ENCODE measurements at regions not wholly inside any gene's neighbourhood (a gene's known extent, or its start where the extent isn't known, plus 50 kb on each side); places are given as distances from the start of the nearest gene placed in this dataset.

GRCh38 chr11:15748132-15748531 is 608.2 kb downstream of the SOX6 start:
- H3K79me2 ChIP-seq (ENCODE audit: insufficient read depth, low read length): no peaks in the 10 kb centered on the region
- FAIRE-seq (no peak), ATAC-seq (no peak), DNase-seq (ENCODE audit: low spot score) (no peak)
- H3K9me3 ChIP-seq (ENCODE audit: low read length): no peaks in the 10 kb centered on the region
- CTCF ChIA-PET (ENCODE audit: low intra/inter-chr PET ratio, low total read pairs): no interaction called here
- H3K4me2 ChIP-seq (ENCODE audit: low read depth, low read length): no peak overlapping the region
- no peaks in the 10 kb centered on the region for H3K36me3 ChIP-seq (replicated peaks in 1 of 2; ENCODE audit: control insufficient read depth in 1 of 2, insufficient read depth in 2 of 2, low read length in 2 of 2)
- POLR2A ChIA-PET: no interaction called here
- in situ Hi-C loops (cut with HindIII; ENCODE audit: extremely low pct_ligation_motif_present, low pct_unique_long_range_greater_than_20kb): no loop called here
- H4K20me1 ChIP-seq (ENCODE audit: insufficient read depth, low read length): no peaks in the 10 kb centered on the region
- H3K27ac ChIP-seq (ENCODE audit: extremely low read length, insufficient read depth, low read length): no peak overlapping the region
- no peak overlapping the region for H2AFZ ChIP-seq (ENCODE audit: low read length)
- H3K27me3 ChIP-seq (ENCODE audit: control insufficient read depth in 1 of 2, insufficient read depth in 2 of 2, low read length in 2 of 2): no peaks in the 10 kb centered on the region
- no peak overlapping the region for H3K4me3 ChIP-seq (replicated peaks in 1 of 3; ENCODE audit: insufficient read depth in 1 of 3, low read depth in 2 of 3, low read length in 3 of 3)
- TF ChIP-seq NFYB (CRISPR knock-in tag; IDR thresholded peaks at IDR 0.05) (no peak), REPIN1 (CRISPR knock-in tag; IDR thresholded peaks at IDR 0.05; ENCODE audit: borderline replicate concordance, low read depth) (no peak), NR2C2 (CRISPR knock-in tag; IDR thresholded peaks at IDR 0.05; ENCODE audit: borderline replicate concordance) (no peak), ZNF441 (CRISPR knock-in tag; IDR thresholded peaks at IDR 0.05; ENCODE audit: borderline replicate concordance) (no peak)
- no peaks in the 10 kb centered on the region for H3K4me1 ChIP-seq (ENCODE audit: insufficient read depth, low read length)
- intact Hi-C loops (cut with micrococcal nuclease; ENCODE audit: unreplicated experiment): no loop called here
- no peak overlapping the region for H3K9ac ChIP-seq (ENCODE audit: insufficient read depth, low read depth, low read length)
- no TSS peak for BruUV-seq (replicated peaks)

GRCh38 chr11:15748741-15749140 is 607.6 kb downstream of the SOX6 start:
- Histone ChIP-seq H3K4me3 (replicated peaks in 1 of 3; ENCODE audit: insufficient read depth in 1 of 3, low read depth in 2 of 3, low read length in 3 of 3) (no peak overlapping the region), H3K79me2 (ENCODE audit: insufficient read depth, low read length) (no peaks in the 10 kb centered on the region), H3K27ac (ENCODE audit: extremely low read length, insufficient read depth, low read length) (no peak overlapping the region), H3K4me2 (ENCODE audit: low read depth, low read length) (no peak overlapping the region), H3K36me3 (replicated peaks in 1 of 2; ENCODE audit: control insufficient read depth in 1 of 2, insufficient read depth in 2 of 2, low read length in 2 of 2) (no peaks in the 10 kb centered on the region), H4K20me1 (ENCODE audit: insufficient read depth, low read length) (no peaks in the 10 kb centered on the region), H3K4me1 (ENCODE audit: insufficient read depth, low read length) (no peaks in the 10 kb centered on the region), H2AFZ (ENCODE audit: low read length) (no peak overlapping the region), H3K9me3 (ENCODE audit: low read length) (no peaks in the 10 kb centered on the region), H3K9ac (ENCODE audit: insufficient read depth, low read depth, low read length) (no peak overlapping the region), H3K27me3 (ENCODE audit: control insufficient read depth in 1 of 2, insufficient read depth in 2 of 2, low read length in 2 of 2) (no peaks in the 10 kb centered on the region)
- 1% methylated on average over 2 of the region's 2 CpGs for WGBS (ENCODE audit: low lambda C conversion rate)
- FAIRE-seq (no peak), ATAC-seq (no peak), DNase-seq (ENCODE audit: low spot score) (no peak)
- intact Hi-C loops (cut with micrococcal nuclease; ENCODE audit: unreplicated experiment): no loop called here
- in situ Hi-C loops (cut with HindIII; ENCODE audit: extremely low pct_ligation_motif_present, low pct_unique_long_range_greater_than_20kb): no loop called here
- POLR2A ChIA-PET: no interaction called here
- TF ChIP-seq TFDP2 (CRISPR knock-in tag; IDR thresholded peaks at IDR 0.05) (no peak), SMAD1 (CRISPR knock-in tag; IDR thresholded peaks at IDR 0.05; ENCODE audit: borderline replicate concordance, low read depth) (no peak), ZNF891 (CRISPR knock-in tag; IDR thresholded peaks at IDR 0.05) (no peak), ZNF225 (CRISPR knock-in tag; IDR thresholded peaks at IDR 0.05) (no peak), ZNF253 (CRISPR knock-in tag; IDR thresholded peaks at IDR 0.05; ENCODE audit: borderline replicate concordance) (no peak), RELA (CRISPR knock-in tag; IDR thresholded peaks at IDR 0.05) (no peak), ZNF740 (CRISPR knock-in tag; IDR thresholded peaks at IDR 0.05) (no peak), ZNF441 (CRISPR knock-in tag; IDR thresholded peaks at IDR 0.05; ENCODE audit: borderline replicate concordance) (no peak)
- BruUV-seq (replicated peaks): no TSS peak
- CTCF ChIA-PET (ENCODE audit: low intra/inter-chr PET ratio, low total read pairs): no interaction called here
